ENCODE measurements at regions not wholly inside any gene's neighbourhood (a gene's known extent, or its start where the extent isn't known, plus 50 kb on each side); places are given as distances from the start of the nearest gene placed in this dataset.

GRCh38 chr6:91710342-91710741 lies 1123.5 kb upstream of the MAP3K7 start:
- H3K27ac ChIP-seq, result no peak overlapping the region
- ATAC-seq (no peak), DNase-seq (no peak)
- TF ChIP-seq CTCF (IDR thresholded peaks at IDR 0.05), result no peak
- WGBS, 3 donors, result 78 to 88% (median 81%) methylated on average over 2 of the region's 2 CpGs
- H3K4me3 ChIP-seq, result no peak overlapping the region
- no peaks in the 10 kb centered on the region for H3K27me3 ChIP-seq (ENCODE audit: insufficient read depth in 3 of 3, low read length in 2 of 3)
- H3K36me3 ChIP-seq (ENCODE audit: insufficient read depth in 1 of 2, low read depth in 1 of 2), result no peaks in the 10 kb centered on the region
- intact Hi-C loops (cut with DNase I), result no loop called here
- H3K9me3 ChIP-seq, result no peaks in the 10 kb centered on the region
- H3K4me1 ChIP-seq, result no peaks in the 10 kb centered on the region

DNA sequence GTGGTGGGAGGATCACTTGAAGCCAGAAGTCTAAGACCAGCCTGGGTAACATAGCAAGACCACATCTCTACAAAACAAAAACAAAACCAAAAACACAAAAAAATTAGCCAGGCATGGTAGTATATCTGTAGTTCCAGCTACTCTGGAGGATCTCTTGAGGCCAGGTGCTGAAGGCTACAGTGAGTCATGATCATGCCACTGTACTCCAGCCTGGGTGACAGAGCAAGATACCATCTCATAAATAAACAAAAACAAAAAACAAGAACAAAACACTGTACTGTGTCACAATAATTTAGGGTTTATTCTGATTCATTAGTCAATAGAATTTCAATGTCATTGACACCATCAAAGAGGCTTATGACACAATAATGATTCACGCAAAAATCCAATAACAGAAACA lies 1121.7 kb upstream of the MAP3K7 start:
- no peaks in the 10 kb centered on the region for H3K27me3 ChIP-seq (ENCODE audit: insufficient read depth in 3 of 3, low read length in 2 of 3)
- ATAC-seq (no peak), DNase-seq (no peak)
- H3K27ac ChIP-seq, result no peak overlapping the region
- no peak overlapping the region for H3K4me3 ChIP-seq
- no peaks in the 10 kb centered on the region for H3K36me3 ChIP-seq (ENCODE audit: insufficient read depth in 1 of 2, low read depth in 1 of 2)
- H3K9me3 ChIP-seq, result no peaks in the 10 kb centered on the region
- 95 to 99% (median 98%) methylated on average over 1 of the region's 1 CpG for WGBS, 3 donors
- intact Hi-C loops (cut with DNase I), result no loop called here
- no peak for TF ChIP-seq CTCF (IDR thresholded peaks at IDR 0.05)
- H3K4me1 ChIP-seq, result no peaks in the 10 kb centered on the region

DNA sequence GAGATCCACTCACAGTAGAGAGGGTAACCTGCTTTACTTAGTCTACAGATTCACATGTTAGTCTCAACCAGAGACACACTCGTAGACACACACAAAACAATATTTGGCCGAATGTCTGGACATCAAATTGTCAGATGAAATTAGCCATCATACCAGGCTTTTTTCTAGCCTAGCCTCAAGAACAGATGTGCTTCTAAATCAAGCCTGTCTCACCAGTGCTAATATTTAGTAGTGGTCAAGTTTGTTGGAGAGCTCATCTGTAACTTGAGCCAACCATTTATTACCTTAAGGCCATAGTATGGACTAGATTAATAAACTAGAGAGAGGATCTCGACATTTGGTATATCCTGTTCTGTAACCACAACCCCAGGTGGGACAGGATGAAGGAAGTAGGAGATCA lies 1118.8 kb upstream of the MAP3K7 start:
- no peak overlapping the region for H3K4me3 ChIP-seq
- TF ChIP-seq CTCF (IDR thresholded peaks at IDR 0.05), result no peak
- no peaks in the 10 kb centered on the region for H3K36me3 ChIP-seq (ENCODE audit: insufficient read depth in 1 of 2, low read depth in 1 of 2)
- H3K9me3 ChIP-seq, result no peaks in the 10 kb centered on the region
- H3K4me1 ChIP-seq, result no peaks in the 10 kb centered on the region
- H3K27me3 ChIP-seq (ENCODE audit: insufficient read depth in 3 of 3, low read length in 2 of 3), result no peaks in the 10 kb centered on the region
- no peak overlapping the region for H3K27ac ChIP-seq
- DNase-seq, result no peak
- 62 to 79% (median 63%) methylated on average over 3 of the region's 3 CpGs for WGBS, 3 donors
- intact Hi-C loops (cut with DNase I), result no loop called here
- ATAC-seq, result no peak

- no peaks in the 10 kb centered on the region for H3K27me3 ChIP-seq (ENCODE audit: insufficient read depth in 3 of 3, low read length in 2 of 3)
- no peak overlapping the region for H3K27ac ChIP-seq
- WGBS, 3 donors, result 90 to 92% (median 92%) methylated on average over 2 of the region's 2 CpGs
- H3K4me3 ChIP-seq, result no peak overlapping the region
- no peak for ATAC-seq
- no peak for DNase-seq
- no peaks in the 10 kb centered on the region for H3K9me3 ChIP-seq
- no peaks in the 10 kb centered on the region for H3K4me1 ChIP-seq
- intact Hi-C loops (cut with DNase I), result no loop called here
- H3K36me3 ChIP-seq (ENCODE audit: insufficient read depth in 1 of 2, low read depth in 1 of 2), result no peaks in the 10 kb centered on the region
- no peak for TF ChIP-seq CTCF (IDR thresholded peaks at IDR 0.05)
Measured at GRCh38 chr6:91704531-91704930, 1117.7 kb upstream of the MAP3K7 start.

DNA sequence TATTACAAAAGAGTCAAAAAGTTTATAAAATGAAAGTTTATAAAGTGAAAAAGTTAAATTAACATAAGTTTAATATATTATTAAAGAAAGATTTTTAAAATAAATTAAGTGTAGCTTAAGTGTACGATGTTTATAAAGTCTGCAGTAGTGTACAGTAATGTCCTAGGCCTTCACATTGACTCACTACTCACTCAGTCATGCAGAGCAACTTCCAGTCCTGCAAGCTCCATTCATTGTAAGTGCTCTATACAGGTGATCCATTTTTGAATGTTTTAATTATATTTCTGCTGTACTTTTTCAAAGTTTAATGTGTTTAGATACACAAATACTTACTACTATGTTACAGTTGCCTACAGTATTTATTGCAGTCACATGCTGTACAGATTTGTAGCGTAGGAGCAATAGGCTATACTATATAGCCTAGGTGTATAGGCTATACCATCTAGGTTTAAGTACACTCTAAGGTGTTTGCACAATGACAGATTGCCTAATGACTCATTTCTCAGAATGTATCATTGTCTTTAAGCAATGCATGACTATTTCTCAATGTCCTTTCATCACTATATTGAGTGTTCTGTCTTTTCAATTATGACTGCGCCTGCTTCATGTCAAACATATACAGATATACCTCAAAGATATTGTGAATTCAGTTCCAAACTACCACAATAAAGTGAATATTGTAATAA lies 1110.3 kb upstream of the MAP3K7 start:
- no peak for ATAC-seq
- H3K4me3 ChIP-seq, result no peak overlapping the region
- 93 to 98% (median 95%) methylated on average over 3 of the region's 3 CpGs for WGBS, 3 donors
- H3K27me3 ChIP-seq (ENCODE audit: insufficient read depth in 3 of 3, low read length in 2 of 3), result no peaks in the 10 kb centered on the region
- no peaks in the 10 kb centered on the region for H3K36me3 ChIP-seq (ENCODE audit: insufficient read depth in 1 of 2, low read depth in 1 of 2)
- no peak overlapping the region for H3K27ac ChIP-seq
- intact Hi-C loops (cut with DNase I), result no loop called here
- H3K9me3 ChIP-seq, result no peaks in the 10 kb centered on the region
- no peak for TF ChIP-seq CTCF (IDR thresholded peaks at IDR 0.05)
- no peaks in the 10 kb centered on the region for H3K4me1 ChIP-seq
- DNase-seq, result no peak
